ENCODE measurements at regions not wholly inside any gene's neighbourhood (a gene's known extent, or its start where the extent isn't known, plus 50 kb on each side); places are given as distances from the start of the nearest gene placed in this dataset.

DNA sequence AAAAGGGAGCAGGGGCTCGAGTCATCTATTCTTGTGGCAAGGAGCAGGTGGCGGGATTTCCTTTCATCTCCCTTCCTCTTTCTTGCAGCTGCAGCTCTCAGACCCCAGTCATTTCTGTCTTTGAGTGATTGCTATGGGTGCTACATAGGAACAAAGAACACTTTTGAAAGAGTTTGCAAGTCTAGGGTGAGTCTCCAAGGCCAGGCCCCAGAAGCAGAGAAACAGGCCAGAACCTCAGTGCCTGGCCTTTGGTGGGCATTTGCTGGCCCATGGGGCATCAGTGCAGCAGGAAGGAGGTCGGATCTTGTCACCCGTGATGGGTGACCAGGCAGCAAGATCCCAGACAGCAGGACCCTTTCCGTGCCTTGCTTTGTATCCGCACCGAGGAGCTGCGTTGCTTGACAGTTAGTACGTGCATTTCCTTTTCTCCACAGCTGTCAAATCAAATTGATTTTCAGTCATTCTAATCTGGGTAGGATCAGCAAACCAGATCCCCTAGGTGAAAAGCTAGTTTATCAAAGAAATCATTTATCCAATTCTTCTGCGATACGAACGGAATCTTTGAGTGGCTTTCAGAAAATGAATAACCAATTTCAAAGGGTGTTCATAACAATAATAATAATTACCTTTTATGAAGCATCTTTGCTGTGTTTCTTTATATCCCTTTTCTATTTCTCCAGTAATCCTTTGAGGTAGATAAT is 244.6 kb upstream of the MAF start:
- ATAC-seq: no peak

GRCh38 chr16:79844603-79845002 is 244.1 kb upstream of the MAF start:
- ATAC-seq: no peak
- TF ChIP-seq TOX (CRISPR knock-in tag; IDR thresholded peaks at IDR 0.05; ENCODE audit: borderline replicate concordance): no peak
- no peak for TF ChIP-seq ZC3H10 (CRISPR knock-in tag; IDR thresholded peaks at IDR 0.05)
- no peak for TF ChIP-seq ISL1 (CRISPR knock-in tag; IDR thresholded peaks at IDR 0.05)
- TF ChIP-seq ZNF8 (CRISPR knock-in tag; IDR thresholded peaks at IDR 0.05): no peak
- no peak for TF ChIP-seq POU6F1 (CRISPR knock-in tag; IDR thresholded peaks at IDR 0.05; ENCODE audit: borderline replicate concordance, low read depth)
- no peak for TF ChIP-seq ZFP30 (CRISPR knock-in tag; IDR thresholded peaks at IDR 0.05)
- no peak for TF ChIP-seq RARB (CRISPR knock-in tag; IDR thresholded peaks at IDR 0.05)
- TF ChIP-seq PPARA (CRISPR knock-in tag; IDR thresholded peaks at IDR 0.05; ENCODE audit: borderline replicate concordance): no peak
- no peak for TF ChIP-seq ESRRG (CRISPR knock-in tag; IDR thresholded peaks at IDR 0.05)

More for the DNA sequence above, 244.6 kb upstream of the MAF start:
- TF ChIP-seq, protein P1, sequence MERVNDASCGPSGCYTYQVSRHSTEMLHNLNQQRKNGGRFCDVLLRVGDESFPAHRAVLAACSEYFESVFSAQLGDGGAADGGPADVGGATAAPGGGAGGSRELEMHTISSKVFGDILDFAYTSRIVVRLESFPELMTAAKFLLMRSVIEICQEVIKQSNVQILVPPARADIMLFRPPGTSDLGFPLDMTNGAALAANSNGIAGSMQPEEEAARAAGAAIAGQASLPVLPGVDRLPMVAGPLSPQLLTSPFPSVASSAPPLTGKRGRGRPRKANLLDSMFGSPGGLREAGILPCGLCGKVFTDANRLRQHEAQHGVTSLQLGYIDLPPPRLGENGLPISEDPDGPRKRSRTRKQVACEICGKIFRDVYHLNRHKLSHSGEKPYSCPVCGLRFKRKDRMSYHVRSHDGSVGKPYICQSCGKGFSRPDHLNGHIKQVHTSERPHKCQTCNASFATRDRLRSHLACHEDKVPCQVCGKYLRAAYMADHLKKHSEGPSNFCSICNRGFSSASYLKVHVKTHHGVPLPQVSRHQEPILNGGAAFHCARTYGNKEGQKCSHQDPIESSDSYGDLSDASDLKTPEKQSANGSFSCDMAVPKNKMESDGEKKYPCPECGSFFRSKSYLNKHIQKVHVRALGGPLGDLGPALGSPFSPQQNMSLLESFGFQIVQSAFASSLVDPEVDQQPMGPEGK (CRISPR knock-in tag; IDR thresholded peaks at IDR 0.05; ENCODE audit: borderline replicate concordance): no peak

GRCh38 chr16:79843631-79844043 is 243.1 kb upstream of the MAF start:
- TF ChIP-seq TCF4 (CRISPR knock-in tag; IDR thresholded peaks at IDR 0.05; ENCODE audit: borderline replicate concordance) (no peak), ZNF565 (CRISPR knock-in tag; conservative IDR thresholded peaks at IDR 0.05; ENCODE audit: low read depth) (no peak), ZFP30 (CRISPR knock-in tag; IDR thresholded peaks at IDR 0.05) (no peak), BACH2 (CRISPR knock-in tag; IDR thresholded peaks at IDR 0.05; ENCODE audit: borderline replicate concordance) (no peak), CSDC2 (CRISPR knock-in tag; IDR thresholded peaks at IDR 0.05) (no peak)
- no peak for ATAC-seq

- no peak for TF ChIP-seq ARNTL (CRISPR knock-in tag; IDR thresholded peaks at IDR 0.05; ENCODE audit: borderline replicate concordance, low read depth)
- TF ChIP-seq ZNF8 (CRISPR knock-in tag; IDR thresholded peaks at IDR 0.05): no peak
- TF ChIP-seq GLIS3 (CRISPR knock-in tag; IDR thresholded peaks at IDR 0.05): no peak
- no peak for TF ChIP-seq TOX (CRISPR knock-in tag; IDR thresholded peaks at IDR 0.05; ENCODE audit: borderline replicate concordance)
- no peak for TF ChIP-seq TSHZ2 (CRISPR knock-in tag; IDR thresholded peaks at IDR 0.05)
- TF ChIP-seq ZNF565 (CRISPR knock-in tag; conservative IDR thresholded peaks at IDR 0.05; ENCODE audit: low read depth): no peak
- no peak for TF ChIP-seq ISL1 (CRISPR knock-in tag; IDR thresholded peaks at IDR 0.05)
- no peak for TF ChIP-seq TCF4 (CRISPR knock-in tag; IDR thresholded peaks at IDR 0.05; ENCODE audit: borderline replicate concordance)
- no peak for TF ChIP-seq OSR1 (CRISPR knock-in tag; IDR thresholded peaks at IDR 0.05)
- no peak for TF ChIP-seq ESRRG (CRISPR knock-in tag; IDR thresholded peaks at IDR 0.05)
- TF ChIP-seq ZNF70 (CRISPR knock-in tag; IDR thresholded peaks at IDR 0.05): no peak
- TF ChIP-seq ZFP30 (CRISPR knock-in tag; IDR thresholded peaks at IDR 0.05): no peak
- TF ChIP-seq RARB (CRISPR knock-in tag; IDR thresholded peaks at IDR 0.05): no peak
- no peak for TF ChIP-seq ZC3H10 (CRISPR knock-in tag; IDR thresholded peaks at IDR 0.05)
- TF ChIP-seq, protein P1 (CRISPR knock-in tag; IDR thresholded peaks at IDR 0.05; ENCODE audit: borderline replicate concordance): no peak
- TF ChIP-seq CSRNP3 (CRISPR knock-in tag; IDR thresholded peaks at IDR 0.05): no peak
- no peak for TF ChIP-seq SNAI2 (CRISPR knock-in tag; IDR thresholded peaks at IDR 0.05)
- TF ChIP-seq BACH2 (CRISPR knock-in tag; IDR thresholded peaks at IDR 0.05; ENCODE audit: borderline replicate concordance): no peak
- ATAC-seq: no peak
Measured at GRCh38 chr16:79843145-79843544, 242.6 kb upstream of the MAF start.
